ENCODE measurements at regions not wholly inside any gene's neighbourhood (a gene's known extent, or its start where the extent isn't known, plus 50 kb on each side); places are given as distances from the start of the nearest gene placed in this dataset.
"Not testable (repeated sequence)": the region's sequence is repeated elsewhere in the genome, so short reads cannot be mapped to it uniquely, and the experiment has no call there.

DNA sequence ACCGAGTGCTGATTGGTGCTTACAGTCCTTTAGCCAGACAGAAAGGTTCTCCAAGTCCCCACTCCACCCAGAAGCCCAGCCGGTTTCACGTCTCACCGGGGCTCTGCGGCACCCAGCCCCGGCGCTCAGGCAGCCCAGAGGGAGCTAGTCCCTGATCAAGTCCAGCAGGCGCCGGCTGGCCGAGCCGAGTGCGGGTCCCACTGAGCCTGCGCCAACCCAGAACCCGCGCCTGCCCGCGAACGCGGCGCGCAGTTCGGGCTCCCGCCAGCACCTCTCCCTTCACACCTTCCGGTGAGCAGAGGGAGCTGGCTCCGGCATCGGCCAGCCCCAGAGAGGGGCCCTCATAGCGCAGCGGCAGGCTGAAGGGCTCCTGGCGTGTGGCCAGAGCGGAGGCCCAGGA, 481.6 kb upstream of the CHD1 start:
- DNase-seq, result not testable (repeated sequence)

DNA sequence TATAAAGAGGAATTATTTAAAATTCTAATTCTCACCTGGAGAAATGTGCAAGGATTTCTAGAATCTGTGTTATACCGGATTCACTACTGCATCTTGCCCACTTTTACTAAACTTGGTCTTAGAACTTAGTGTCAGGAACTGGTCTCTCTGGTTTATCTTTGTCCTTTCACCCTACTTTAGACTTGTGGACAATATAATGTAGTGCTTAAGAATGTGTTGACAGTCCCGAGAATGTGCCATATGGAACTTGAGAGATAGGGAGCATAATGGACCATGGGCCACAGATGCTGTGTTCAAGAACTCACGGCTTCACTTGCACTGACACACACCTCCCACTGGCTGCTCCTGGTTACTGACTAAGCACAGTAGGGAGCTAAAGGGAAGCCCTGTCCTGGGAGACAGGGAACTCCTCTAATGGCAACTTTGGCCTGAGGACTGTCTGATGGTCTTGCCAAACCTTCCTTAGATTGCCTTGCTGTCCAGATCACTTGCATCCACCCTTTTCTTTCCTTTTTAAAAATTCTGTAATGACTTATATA, 476.0 kb upstream of the CHD1 start:
- not testable (repeated sequence) for DNase-seq

DNA sequence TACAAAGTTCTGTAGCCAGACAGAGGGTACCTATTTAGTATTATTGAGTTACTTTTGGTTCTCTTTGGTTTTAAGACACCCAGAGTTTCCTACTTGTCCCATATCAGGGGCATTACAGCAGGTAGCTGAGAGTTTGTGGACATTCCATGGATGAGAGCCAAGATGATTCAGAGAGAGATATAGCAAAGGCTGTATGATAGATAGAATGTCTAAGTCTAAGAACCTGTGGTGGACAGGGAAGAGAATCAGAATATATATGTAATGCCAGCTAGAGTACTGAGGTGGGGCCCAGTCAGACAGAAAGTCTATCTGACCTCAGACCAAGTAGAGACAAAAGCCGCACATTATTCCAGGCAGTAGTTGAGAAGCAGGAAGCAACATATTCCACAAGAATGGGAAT, 471.8 kb upstream of the CHD1 start:
- DNase-seq, result not testable (repeated sequence)

DNA sequence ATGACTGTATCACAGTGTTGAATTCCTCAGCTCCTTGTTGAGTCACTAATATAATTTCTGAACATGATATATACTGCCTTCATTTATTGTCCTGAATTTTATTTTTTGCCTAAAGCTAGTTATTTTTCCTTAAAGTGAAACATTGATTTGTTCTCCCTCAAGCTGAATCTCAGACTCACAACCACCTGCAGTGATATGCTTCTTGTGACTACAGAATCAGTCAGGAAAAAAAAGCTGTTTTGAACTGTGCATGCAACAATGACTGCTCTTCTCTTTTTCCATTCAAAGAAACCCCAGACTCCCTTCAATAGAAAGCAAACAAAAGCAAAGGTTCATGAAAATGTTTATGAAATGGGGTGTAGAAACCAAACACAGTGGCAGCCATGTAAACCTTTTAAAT, 470.2 kb upstream of the CHD1 start:
- no peak for DNase-seq

DNA sequence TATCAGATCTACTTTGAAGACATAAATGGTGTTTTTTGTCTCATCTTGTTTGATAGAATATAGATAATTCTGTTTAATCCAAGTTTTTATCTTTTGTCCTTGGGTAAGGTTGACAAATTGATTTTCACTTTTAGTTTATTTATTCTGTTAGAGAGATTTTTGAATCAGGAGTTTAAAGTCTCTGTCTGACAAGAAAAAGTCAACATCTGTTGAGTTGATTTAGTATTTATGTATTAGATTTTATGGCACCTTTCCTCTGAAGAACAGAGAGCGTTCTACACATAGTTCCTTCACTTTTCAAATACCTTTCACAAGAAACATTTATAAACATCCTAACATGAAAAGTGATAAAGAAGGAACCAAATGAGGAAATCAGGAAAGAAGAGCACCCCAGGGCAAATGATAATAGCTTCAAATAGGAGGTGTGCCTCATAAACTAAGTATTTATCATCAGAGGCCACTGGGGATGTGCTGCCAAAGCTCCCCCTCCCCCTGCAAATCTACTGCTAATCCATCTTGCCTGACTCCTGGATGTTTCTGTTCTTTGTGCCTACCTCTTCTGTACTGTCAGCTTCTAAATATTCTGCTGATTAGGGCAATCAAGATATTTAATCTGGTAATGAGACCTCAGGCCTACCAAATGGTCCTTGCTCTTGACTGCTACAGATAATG, 457.7 kb upstream of the CHD1 start:
- DNase-seq, result no peak

DNA sequence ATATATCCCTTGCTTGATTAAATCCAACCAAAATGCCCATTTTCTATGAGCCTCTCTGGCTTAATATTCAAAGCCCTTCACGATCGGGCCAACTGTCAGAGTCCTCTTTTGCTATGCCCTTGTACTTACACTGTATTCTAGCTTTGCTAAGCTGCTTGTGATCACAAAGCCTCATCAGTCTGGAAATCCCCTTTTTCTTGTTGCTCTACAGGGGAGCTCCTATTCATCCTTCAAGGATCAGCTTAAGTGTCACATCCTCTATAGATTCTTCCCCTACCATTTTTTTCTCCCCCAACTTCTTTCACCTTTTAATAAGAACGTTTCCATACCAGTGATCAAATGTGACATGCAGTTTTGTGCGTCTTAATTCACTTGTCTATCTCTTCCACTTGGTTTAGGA, 450.4 kb upstream of the CHD1 start:
- DNase-seq, result no peak

DNA sequence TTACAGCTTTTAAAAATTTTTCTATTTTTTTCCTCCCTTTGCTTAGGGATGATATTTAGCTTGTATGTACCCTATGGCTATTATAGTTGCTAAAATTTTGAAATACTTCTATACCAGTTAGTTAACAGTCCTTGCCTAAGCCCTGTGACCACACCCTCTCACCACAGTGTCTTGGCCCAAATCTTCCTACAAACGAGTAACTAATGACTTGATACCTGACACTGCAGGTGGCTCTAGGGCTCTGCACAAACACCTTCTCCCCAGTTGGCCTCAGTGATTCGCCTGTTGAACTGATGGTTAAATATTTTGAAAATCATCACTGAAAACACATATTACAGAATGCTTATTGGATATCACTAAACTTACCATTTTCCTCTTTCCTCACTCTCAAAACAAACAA, 449.6 kb upstream of the CHD1 start:
- no peak for DNase-seq

DNA sequence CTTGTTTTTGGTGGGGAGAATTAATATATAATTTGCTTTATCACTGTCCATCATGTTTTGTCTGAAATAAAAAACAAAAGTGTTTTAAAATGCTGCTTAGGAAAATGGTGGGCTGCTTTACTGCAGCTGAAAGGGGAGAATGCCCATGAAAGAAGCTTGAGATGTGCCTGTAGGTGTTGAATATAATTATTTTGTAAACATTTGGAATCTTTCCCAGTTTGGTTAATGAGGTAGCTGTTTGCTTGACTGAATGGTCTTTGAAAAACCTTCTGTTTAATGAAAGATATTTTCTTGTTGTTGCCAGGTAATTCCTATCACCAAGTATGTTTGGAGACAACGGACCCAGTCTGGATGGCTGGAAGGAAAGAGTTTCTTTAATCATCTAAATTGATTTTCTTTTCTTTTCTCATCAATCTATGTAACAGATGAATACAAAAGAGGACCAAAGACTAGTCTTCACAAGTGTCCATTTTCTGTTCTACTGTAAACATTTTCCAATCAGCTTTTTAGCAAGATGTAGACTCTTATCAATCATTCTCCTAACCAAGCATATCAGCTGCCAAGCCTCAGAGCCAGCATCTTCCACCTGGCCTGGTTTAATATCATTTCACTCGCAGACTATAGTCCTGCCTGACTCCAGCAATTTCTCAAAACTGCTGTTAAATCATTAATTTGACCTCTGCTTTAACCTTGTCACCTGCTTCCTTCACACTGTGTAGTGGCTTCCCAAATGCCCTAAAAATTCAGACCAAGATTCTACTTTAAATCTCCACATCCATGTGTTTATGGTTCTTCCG, 441.2 kb upstream of the CHD1 start:
- DNase-seq, result no peak

DNA sequence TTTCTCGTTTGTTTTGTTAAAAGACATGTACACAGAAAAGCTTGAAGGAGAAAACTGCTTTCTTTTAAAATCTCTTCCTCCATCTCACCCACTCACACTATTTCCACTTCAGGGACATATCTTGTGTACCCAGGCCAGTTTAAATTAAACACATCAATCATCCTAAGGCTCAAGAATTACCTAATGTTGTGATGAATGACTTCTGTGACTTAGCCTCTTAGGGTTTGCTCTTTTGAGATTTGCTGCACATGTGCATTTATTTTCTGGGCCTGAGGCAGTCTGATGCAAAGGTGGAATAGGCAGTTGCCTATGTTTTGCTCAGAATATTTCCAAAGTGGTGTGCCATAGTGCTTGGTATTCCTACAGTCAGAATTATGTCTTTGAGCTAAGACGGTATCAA, 439.9 kb upstream of the CHD1 start:
- DNase-seq, result no peak

DNA sequence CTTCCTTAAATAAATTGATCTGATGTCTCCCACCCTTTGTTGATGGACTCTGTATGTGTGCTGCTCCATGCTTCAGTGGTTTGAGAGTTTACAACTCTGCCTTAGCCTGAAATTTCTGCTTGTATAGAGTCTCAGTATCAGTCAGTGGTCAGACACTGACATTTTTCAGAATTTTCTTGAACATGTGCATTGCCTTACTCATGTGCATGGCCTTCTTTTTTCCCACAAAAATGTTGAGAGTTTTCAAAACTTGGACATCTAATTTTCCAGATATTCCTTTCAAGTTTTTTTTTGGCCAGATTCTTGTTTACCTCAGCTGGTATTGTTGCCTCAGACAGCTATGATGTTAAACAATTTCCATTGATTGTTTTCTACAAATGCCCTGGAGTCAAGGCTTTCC, 427.1 kb upstream of the CHD1 start:
- DNase-seq, result no peak

DNA sequence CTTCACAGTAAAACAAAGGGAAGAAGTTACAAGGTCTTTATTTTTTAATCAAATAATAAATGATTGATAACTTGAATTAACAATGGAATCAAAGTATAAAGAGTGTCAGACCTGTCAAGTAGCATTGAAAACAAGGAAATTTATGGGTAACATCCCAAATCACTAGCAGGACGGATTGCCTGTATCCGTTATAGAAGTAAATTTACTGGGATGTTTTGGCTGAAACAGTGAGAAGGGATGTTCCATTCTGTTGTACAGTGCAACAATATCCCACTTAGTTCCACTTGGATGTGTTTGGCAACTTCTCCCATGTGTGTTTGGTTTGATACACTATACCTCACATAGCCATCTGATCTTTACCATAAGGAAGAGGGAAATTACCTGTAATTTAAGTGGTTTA, 421.0 kb upstream of the CHD1 start:
- no peak for DNase-seq

DNA sequence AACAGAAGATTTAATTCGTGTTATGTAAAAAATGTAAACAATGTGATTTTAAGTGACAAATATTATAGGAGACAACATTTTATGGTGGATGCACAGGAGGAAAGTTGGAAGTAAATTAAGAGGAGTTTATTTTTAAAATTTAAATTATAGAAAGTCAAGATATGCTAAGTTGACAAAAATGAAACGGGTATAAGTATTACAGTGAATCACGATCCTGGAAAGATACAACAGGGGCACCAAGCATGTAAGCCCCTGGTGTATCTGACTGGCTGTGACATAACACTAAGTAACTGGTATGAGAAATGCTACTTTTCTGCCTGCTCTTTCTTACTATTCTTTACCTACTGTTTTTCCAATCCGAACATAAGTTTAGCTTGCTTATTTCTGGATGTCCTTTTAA, 419.8 kb upstream of the CHD1 start:
- no peak for DNase-seq

DNA sequence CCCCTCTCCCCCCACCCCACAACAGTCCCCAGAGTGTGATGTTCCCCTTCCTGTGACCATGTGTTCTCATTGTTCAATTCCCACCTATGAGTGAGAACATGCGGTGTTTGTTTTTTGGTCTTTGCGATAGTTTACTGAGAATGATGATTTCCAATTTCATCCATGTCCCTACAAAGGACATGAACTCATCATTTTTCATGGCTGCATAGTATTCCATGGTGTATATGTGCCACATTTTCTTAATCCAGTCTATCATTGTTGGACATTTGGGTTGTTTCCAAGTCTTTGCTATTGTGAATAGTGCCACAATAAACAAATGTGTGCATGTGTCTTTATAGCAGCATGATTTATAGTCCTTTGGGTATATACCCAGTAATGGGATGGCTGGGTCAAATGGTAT, 411.0 kb upstream of the CHD1 start:
- DNase-seq, result not testable (repeated sequence)

DNA sequence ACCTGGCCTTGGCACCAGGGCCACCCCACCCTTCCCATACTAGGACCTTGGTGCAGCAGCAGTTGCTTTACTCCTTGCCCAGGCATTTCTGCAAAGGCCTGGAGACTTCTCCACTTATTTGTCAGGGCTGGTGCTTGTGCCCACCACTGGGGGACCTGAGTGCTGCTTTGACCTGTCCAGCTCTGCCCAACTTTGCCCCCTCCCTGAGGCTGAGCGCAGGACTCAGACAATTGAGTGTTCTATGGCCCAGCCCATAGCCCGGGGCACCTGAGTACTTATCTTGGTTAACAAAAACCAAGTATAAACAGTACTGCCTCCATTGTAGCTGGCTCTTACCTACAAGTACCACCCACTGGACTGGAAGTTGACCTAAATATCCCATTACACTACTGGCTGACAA, 406.1 kb upstream of the CHD1 start:
- no peak for DNase-seq

DNA sequence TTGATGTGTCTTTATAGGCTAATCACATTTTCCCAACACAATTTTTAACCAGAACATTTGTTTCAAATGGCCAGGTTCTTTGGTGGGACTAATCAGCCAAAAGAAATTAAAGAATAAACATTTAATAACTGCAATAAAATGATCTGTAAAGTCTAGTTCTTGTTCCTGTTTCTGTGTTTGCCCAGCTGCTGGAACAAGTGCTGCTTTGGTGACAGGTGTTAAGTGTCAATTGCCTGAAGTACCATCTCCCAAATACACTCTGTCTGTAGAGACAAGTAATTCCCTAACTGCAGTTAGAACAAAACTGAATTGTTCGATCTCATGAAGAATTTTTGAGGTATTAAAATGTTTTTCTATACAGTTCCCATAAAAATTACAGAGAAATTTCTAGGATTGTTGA, 402.3 kb upstream of the CHD1 start:
- no peak for DNase-seq

DNA sequence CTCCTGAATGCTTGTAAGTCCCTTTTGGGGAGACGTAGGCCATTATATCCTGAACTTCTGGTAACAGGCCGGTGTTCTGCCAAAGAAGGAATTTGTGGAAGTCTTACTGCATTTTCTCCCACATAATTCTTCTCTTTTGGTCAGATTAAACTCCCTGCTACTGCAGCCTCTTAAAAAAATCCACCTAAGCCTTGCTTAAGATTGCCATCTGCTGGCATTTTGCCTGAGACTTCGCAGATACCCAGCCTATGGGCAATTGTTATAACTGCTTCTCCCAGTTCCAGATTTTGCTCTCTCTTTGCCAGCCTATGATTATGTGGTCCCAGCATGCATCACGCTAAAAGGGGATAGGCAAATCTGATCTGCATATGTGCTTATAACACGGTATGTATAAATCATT, 391.6 kb upstream of the CHD1 start:
- no peak for DNase-seq

DNA sequence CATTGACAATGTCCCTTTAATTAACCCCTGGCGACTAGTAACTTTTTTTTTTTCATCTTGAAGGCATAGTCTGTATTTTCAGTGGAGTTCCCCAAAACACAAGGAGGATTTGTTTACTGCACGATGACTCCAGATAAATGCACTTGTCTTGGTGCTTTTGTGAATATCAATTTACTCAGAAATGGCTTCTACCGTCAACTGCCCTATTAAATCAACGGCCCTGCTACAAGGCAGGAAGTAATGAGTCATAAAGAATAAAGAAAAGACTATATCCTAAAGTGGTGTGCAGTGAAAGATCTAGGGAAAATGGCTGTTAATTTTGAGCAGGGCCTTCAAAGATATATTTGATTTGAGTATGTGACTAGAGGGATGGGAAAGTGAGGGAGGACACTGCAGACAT, 388.3 kb upstream of the CHD1 start:
- DNase-seq, result no peak

DNA sequence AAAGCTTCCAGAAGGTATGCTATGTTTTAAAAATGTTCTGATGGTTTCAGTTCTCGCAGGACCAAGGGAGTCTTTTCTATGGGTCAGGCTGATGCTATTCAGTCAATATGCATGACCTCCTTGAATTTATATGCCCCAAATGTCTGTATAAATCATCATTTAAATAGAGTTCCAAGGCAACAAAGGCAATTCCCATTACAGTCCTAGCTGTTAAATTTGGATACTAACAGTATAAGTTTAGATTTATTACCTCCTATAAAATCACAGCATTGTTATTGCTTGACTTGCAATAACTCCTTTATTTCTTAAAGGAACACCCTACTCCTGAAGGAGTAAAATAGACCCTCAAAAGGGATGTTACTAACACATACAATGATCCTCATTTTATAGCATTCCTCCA, 387.7 kb upstream of the CHD1 start:
- no peak for DNase-seq

DNA sequence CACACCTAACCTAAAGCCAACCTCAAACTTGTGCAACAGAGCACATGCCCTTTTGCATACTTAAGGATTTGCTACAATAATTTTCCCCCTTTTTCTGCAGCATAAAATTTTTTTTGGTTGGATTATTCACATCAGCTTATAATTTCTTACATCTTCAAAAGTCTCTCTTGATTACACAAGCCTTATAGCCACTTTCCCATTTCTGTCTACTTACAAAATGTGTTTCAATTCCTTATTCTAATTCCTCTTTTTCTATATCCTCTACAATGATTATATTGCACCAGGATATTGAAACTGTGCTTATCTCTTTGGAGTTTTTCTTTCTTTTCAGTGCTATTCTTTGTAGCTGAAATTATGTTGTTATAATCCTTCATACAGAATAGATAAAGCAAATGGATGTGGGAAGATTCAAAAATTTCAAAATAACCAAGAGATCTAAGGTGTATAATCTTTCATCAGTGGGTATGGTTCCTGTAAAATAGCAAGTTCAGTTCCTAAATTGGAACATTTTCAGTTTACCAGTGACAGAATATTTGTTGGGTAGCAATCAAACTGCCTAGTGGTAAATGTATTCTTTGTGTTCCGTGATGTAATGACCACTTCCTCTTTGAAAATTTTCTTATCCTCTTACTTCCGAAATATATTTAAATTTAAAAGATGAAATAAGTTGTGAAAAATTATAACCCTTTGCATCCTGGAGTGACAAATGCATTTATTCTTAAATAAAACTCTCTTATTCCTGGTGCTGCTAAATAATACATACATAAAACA, 386.8 kb upstream of the CHD1 start:
- no peak for DNase-seq

DNA sequence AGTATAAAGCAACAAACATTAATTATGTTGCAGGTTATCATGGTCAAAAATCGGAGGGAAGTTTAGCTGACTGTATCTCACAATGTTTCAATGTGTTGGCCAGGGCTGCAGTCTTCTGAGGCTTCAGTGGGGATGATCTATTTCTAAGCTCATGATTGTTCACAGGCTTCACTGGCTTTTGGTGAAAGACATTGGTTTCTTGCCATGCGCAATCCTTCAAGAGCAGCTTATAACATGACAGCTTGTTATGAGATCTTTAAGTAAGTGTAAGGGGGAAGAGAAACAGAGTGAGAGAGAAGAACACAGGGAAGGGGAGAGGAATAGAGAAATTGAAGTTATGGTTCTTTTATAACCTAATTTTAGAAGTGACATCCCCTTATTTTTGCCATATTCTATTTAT, 385.9 kb upstream of the CHD1 start:
- no peak for DNase-seq

DNA sequence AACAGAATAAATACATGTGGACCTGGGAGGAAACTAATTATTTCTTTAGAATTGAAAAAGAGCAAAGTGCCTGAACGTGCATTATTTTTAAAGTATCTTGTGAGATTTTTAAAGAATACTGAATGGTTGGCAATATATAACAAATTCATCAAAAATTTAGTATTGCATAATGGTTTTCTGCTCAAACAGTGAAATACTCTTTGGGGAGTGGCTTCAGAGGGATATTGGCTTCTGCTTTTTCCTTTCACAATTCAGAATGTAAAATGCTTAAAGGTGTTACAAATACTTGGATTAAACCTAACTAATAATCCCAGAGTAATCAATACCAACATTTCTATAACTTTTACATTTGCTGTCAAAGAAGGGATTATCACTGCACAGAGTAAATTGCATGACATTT, 379.3 kb upstream of the CHD1 start:
- no peak for DNase-seq

DNA sequence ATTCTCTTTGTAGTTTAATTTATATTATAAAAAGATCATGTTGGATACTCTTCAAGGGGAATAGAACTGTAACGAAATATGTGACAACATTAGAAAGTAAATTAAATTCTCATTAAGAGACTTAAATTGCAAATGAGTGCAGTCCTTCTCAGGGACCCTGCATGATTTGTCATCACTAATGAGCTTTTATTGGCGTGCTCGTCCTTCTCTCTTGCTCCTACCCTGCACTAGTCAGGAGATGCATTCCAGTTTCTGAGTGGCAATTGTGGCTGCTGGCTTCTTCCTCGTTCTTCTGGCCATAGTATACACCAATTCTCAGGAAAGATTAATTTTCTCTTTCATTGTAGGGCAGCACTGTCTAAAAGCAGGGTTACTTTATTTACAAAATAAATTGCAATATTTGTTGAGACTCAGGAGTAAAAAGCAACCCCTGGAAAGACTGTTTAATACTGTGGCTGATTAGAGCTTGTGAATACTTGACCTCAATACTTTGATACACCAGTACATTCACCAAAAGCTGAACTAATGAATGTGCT, 376.3 kb upstream of the CHD1 start:
- no peak for DNase-seq

DNA sequence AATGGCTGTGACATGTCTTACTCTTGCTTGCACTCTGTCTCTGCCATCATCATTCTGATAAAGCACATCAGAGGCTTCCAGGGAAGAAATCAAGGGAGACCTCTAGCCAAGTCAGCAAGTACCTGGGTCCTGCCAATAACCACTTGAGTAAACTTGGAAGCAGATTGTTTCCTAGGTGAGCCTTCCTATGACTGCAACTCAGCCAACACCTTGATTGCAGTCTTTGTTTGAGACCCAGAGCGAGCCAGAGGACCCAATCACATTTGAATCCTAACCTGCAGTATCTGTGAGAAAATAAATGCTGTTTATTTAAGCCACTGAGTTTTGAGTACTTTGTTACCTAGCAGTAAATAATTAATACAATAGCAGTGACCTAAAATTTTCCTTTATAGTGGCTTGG, 356.8 kb upstream of the CHD1 start:
- no peak for DNase-seq

DNA sequence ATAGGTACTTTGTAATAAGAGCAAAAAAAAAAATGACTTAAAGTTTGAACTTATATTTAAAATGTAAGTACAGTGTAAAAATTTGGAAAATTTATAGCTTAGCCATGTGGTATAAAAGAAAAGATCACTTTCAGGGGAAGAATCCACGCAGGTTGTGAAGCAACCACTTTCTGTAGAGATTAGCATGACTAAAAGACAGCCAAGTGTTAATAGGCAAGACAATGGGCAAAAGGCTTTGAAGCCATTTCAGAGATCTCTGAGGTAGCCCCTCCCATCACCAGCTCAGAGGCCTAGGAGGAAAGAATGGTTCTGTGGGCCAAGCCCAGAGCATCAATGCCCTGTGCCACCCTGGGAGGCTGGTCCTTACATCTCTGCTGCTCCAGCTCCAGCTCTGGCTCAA, 346.3 kb upstream of the CHD1 start:
- no peak for DNase-seq
